Neuronal stem cell (in vitro differentiated cells): ENCODE measurements at regions not wholly inside any gene's neighbourhood (a gene's known extent, or its start where the extent isn't known, plus 50 kb on each side); places are given as distances from the start of the nearest gene placed in this dataset.
"Not testable (repeated sequence)": the region's sequence is repeated elsewhere in the genome, so short reads cannot be mapped to it uniquely, and the experiment has no call there.

Experiments
- DNase-seq: peaks from one replicate; pipeline ENCODE4 v3.0.0-alpha.2; 2013; ENCODE audit warnings: low spot score
- H2AFZ ChIP-seq: one replicate; pipeline ENCODE4 v1.6.1; 2013; ENCODE audit warnings: mild to moderate bottlenecking, low read length, inconsistent platforms
- H2AK5ac ChIP-seq: 2 replicates; pipeline ENCODE4 v1.6.1; 2013; ENCODE audit warnings: low read depth, mild to moderate bottlenecking, inconsistent platforms, low read length, moderate library complexity, mixed read lengths
- H2BK120ac ChIP-seq: 2 replicates; pipeline ENCODE4 v1.6.1; 2013; ENCODE audit warnings: low read depth, mild to moderate bottlenecking, inconsistent platforms, low read length, moderate library complexity, mixed read lengths
- H2BK12ac ChIP-seq: one replicate; pipeline ENCODE4 v1.6.1; 2013; ENCODE audit warnings: low read length, inconsistent platforms
- H2BK15ac ChIP-seq: 2 replicates; pipeline ENCODE4 v1.6.1; 2013; ENCODE audit warnings: mild to moderate bottlenecking, low read length, inconsistent platforms, mixed read lengths
- H2BK5ac ChIP-seq: one replicate; pipeline ENCODE4 v1.6.1; 2013; ENCODE audit warnings: inconsistent platforms, mild to moderate bottlenecking, low read length, moderate library complexity
- H3K14ac ChIP-seq: one replicate; pipeline ENCODE4 v1.6.1; 2013; ENCODE audit warnings: low read length, inconsistent platforms
- H3K18ac ChIP-seq: 2 replicates; pipeline ENCODE4 v1.6.1; 2013; ENCODE audit warnings: low read length, inconsistent platforms
- H3K23ac ChIP-seq: 2 replicates; pipeline ENCODE4 v1.6.1; 2013; ENCODE audit warnings: low read depth, mild to moderate bottlenecking, mixed read lengths, low read length, inconsistent platforms; ENCODE audit not compliant: poor library complexity
- H3K27ac ChIP-seq: replicated peaks from 3 replicates; pipeline ENCODE4 v1.5.1; 2013; ENCODE audit warnings: low read length, inconsistent platforms
- H3K27me3 ChIP-seq, 3 experiments: 2 replicates each; pipeline ENCODE4 v1.6.1; 2013; ENCODE audit warnings: low read length in 3 of 3, mild to moderate bottlenecking in 2 of 3, inconsistent platforms in 1 of 3, low read depth in 1 of 3, mixed read lengths in 1 of 3, moderate library complexity in 1 of 3; ENCODE audit not compliant: control insufficient read depth in 3 of 3, insufficient read depth in 3 of 3
- H3K36me3 ChIP-seq, 2 donors: replicated peaks in 1 of 2; 2 replicates each; pipeline ENCODE4 v1.6.1; 2013; ENCODE audit warnings: low read length in 2 of 2; ENCODE audit not compliant: control insufficient read depth in 2 of 2, insufficient read depth in 2 of 2
- H3K4ac ChIP-seq: 2 replicates; pipeline ENCODE4 v1.6.1; 2013; ENCODE audit warnings: inconsistent platforms, mild to moderate bottlenecking, low read length, moderate library complexity
- H3K4me1 ChIP-seq, 2 donors: 1 replicate in 1 of 2; 2 replicates in 1 of 2; pipeline ENCODE4 v1.6.1; 2013; ENCODE audit warnings: low read length in 2 of 2, low read depth in 1 of 2; ENCODE audit not compliant: control insufficient read depth in 2 of 2, insufficient read depth in 1 of 2
- H3K4me2 ChIP-seq: one replicate; pipeline ENCODE4 v1.6.1; 2013; ENCODE audit warnings: mild to moderate bottlenecking, low read length, inconsistent platforms; ENCODE audit not compliant: insufficient read depth, poor library complexity, severe bottlenecking
- H3K4me3 ChIP-seq, 2 donors: 2 replicates each; pipeline ENCODE4 v1.5.1; 2013; ENCODE audit warnings: low read length in 2 of 2, mild to moderate bottlenecking in 2 of 2, inconsistent platforms in 1 of 2, moderate library complexity in 1 of 2
- H3K79me1 ChIP-seq: one replicate; pipeline ENCODE4 v1.6.1; 2013; ENCODE audit warnings: low read depth, mild to moderate bottlenecking, inconsistent platforms, low read length, moderate library complexity
- H3K9ac ChIP-seq: one replicate; pipeline ENCODE4 v1.6.1; 2013; ENCODE audit warnings: mild to moderate bottlenecking, low read depth, low read length, inconsistent platforms; ENCODE audit not compliant: poor library complexity
- H3K9me3 ChIP-seq, 2 donors: replicated peaks in 1 of 2; 2 replicates each; pipeline versions ENCODE3 to v1.6.1; 2013; ENCODE audit warnings: low read length in 2 of 2, mild to moderate bottlenecking in 2 of 2, inconsistent platforms in 1 of 2, low read depth in 1 of 2, mixed read lengths in 1 of 2, moderate library complexity in 1 of 2; ENCODE audit not compliant: control insufficient read depth in 2 of 2, insufficient read depth in 1 of 2
- H4K8ac ChIP-seq: one replicate; pipeline ENCODE4 v1.6.1; 2013; ENCODE audit warnings: low read depth, mild to moderate bottlenecking, inconsistent platforms, low read length, moderate library complexity
- H4K91ac ChIP-seq: one replicate; pipeline ENCODE4 v1.6.1; 2013; ENCODE audit warnings: low read length, low read depth, mild to moderate bottlenecking, inconsistent platforms; ENCODE audit not compliant: poor library complexity
- WGBS, 2 donors: extraction: QIAGEN DNeasy Blood & Tissue Kit; methylation state at CpG; one replicate each; pipeline ENCODE4 v1.1.7; 2013; ENCODE audit warnings: missing lambda C conversion rate in 2 of 2, mixed read lengths in 1 of 2; ENCODE audit not compliant: insufficient read length in 2 of 2, insufficient replicate concordance in 1 of 2; ENCODE audit errors: extremely low coverage in 2 of 2; 5-methylcytosine and 5-hydroxymethylcytosine counted together

- Histone ChIP-seq H2AK5ac (no peak overlapping the region), H4K8ac (no peak overlapping the region), H4K91ac (no peak overlapping the region), H3K4me1 (no peaks in the 10 kb centered on the region), H2BK12ac (no peak overlapping the region), H3K14ac (no peak overlapping the region), H2BK120ac (no peak overlapping the region), H3K36me3 (no peaks in the 10 kb centered on the region), H3K9me3 (no peaks in the 10 kb centered on the region), H2BK15ac (no peak overlapping the region), H3K18ac (no peak overlapping the region), H3K4me2 (no peak overlapping the region), H2AFZ (no peak overlapping the region), H3K79me1 (no peaks in the 10 kb centered on the region), H3K4me3 (no peak overlapping the region), H3K9ac (no peak overlapping the region), H2BK5ac (no peak overlapping the region), H3K4ac (no peak overlapping the region), H3K27ac (no peak overlapping the region), H3K27me3 (no peaks in the 10 kb centered on the region), H3K23ac (no peak overlapping the region)
- no peak for DNase-seq
- no CpG with 5 or more reads among the region's 3 CpGs for WGBS, 2 donors
These were observed 64.5 kb downstream of the FOXG1 start for GRCh38 chr14:28831126-28831525.

DNA sequence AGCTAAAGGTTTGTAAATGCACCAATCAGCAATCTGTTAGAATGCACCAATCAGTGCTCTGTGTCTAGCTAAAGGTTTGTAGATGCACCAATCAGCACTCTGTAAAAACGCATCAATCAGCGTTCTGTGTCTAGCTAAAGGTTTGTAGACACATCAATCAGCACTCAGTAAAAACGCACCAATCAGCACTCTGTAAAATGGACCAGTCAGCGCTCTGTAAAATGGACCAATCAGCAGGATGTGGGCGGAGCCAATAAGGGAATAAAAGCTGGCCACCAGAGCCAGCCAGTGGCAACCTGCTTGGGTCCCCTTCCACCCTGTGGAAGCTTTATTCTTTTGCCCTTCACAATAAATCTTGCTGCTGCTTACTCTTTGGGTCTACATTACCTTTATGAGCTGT is 76.0 kb downstream of the FOXG1 start:
- not testable (repeated sequence) for H4K91ac ChIP-seq, H3K27me3 ChIP-seq, H3K36me3 ChIP-seq, DNase-seq, H3K79me1 ChIP-seq, H3K4me3 ChIP-seq, H3K9me3 ChIP-seq, H2BK12ac ChIP-seq, H3K23ac ChIP-seq, H2BK120ac ChIP-seq, H3K4me1 ChIP-seq, H2BK15ac ChIP-seq, H3K9ac ChIP-seq, H3K14ac ChIP-seq, H3K18ac ChIP-seq, H3K27ac ChIP-seq, H2AK5ac ChIP-seq, H2BK5ac ChIP-seq, H4K8ac ChIP-seq, H3K4ac ChIP-seq, H2AFZ ChIP-seq, H3K4me2 ChIP-seq
- no CpG with 5 or more reads among the region's 5 CpGs for WGBS, 2 donors

- H3K18ac ChIP-seq = no peak overlapping the region
- H3K9ac ChIP-seq = no peak overlapping the region
- no peaks in the 10 kb centered on the region for H3K9me3 ChIP-seq
- H3K4me3 ChIP-seq = no peak overlapping the region
- H2BK15ac ChIP-seq = no peak overlapping the region
- no peak overlapping the region for H3K4me2 ChIP-seq
- DNase-seq = no peak
- H4K8ac ChIP-seq = no peak overlapping the region
- H3K27ac ChIP-seq = no peak overlapping the region
- no peak overlapping the region for H2BK120ac ChIP-seq
- H3K36me3 ChIP-seq = no peaks in the 10 kb centered on the region
- H2BK12ac ChIP-seq = no peak overlapping the region
- no peak overlapping the region for H3K14ac ChIP-seq
- no peaks in the 10 kb centered on the region for H3K79me1 ChIP-seq
- no peaks in the 10 kb centered on the region for H3K4me1 ChIP-seq
- no peak overlapping the region for H3K23ac ChIP-seq
- H4K91ac ChIP-seq = no peak overlapping the region
- H3K27me3 ChIP-seq = no peaks in the 10 kb centered on the region
- WGBS, 2 donors = no CpG with 5 or more reads among the region's 2 CpGs
- H3K4ac ChIP-seq = no peak overlapping the region
- no peak overlapping the region for H2AK5ac ChIP-seq
- H2BK5ac ChIP-seq = no peak overlapping the region
- H2AFZ ChIP-seq = no peak overlapping the region
These were observed 101.0 kb downstream of the FOXG1 start for GRCh38 chr14:28867571-28867970.

- Histone ChIP-seq H2AK5ac (no peak overlapping the region), H3K36me3 (no peaks in the 10 kb centered on the region), H3K4ac (no peak overlapping the region), H3K9me3 (no peaks in the 10 kb centered on the region), H2BK12ac (no peak overlapping the region), H2BK5ac (no peak overlapping the region), H3K23ac (no peak overlapping the region), H3K4me2 (no peak overlapping the region), H3K4me3 (no peak overlapping the region), H4K8ac (no peak overlapping the region), H3K18ac (no peak overlapping the region), H2BK15ac (no peak overlapping the region), H3K79me1 (no peaks in the 10 kb centered on the region), H2AFZ (no peak overlapping the region), H3K27ac (no peak overlapping the region), H2BK120ac (no peak overlapping the region), H3K27me3 (no peaks in the 10 kb centered on the region), H3K9ac (no peak overlapping the region), H3K14ac (no peak overlapping the region), H3K4me1 (no peaks in the 10 kb centered on the region), H4K91ac (no peak overlapping the region)
- WGBS, 2 donors = no CpG with 5 or more reads among the region's 2 CpGs
- DNase-seq = no peak
These were observed 103.5 kb downstream of the FOXG1 start for GRCh38 chr14:28870033-28870564.
